H4 (cell line): ENCODE measurements at regions not wholly inside any gene's neighbourhood (a gene's known extent, or its start where the extent isn't known, plus 50 kb on each side); places are given as distances from the start of the nearest gene placed in this dataset.
A peak's percentile ranks its signal among the peaks of the same experiment; 100 is the strongest.
"Not testable (repeated sequence)": the region's sequence is repeated elsewhere in the genome, so short reads cannot be mapped to it uniquely, and the experiment has no call there.

Source experiments
- DNase-seq: peaks from one replicate; pipeline ENCODE4 v3.0.0-alpha.2; 2015; ENCODE audit warnings: low spot score

DNA sequence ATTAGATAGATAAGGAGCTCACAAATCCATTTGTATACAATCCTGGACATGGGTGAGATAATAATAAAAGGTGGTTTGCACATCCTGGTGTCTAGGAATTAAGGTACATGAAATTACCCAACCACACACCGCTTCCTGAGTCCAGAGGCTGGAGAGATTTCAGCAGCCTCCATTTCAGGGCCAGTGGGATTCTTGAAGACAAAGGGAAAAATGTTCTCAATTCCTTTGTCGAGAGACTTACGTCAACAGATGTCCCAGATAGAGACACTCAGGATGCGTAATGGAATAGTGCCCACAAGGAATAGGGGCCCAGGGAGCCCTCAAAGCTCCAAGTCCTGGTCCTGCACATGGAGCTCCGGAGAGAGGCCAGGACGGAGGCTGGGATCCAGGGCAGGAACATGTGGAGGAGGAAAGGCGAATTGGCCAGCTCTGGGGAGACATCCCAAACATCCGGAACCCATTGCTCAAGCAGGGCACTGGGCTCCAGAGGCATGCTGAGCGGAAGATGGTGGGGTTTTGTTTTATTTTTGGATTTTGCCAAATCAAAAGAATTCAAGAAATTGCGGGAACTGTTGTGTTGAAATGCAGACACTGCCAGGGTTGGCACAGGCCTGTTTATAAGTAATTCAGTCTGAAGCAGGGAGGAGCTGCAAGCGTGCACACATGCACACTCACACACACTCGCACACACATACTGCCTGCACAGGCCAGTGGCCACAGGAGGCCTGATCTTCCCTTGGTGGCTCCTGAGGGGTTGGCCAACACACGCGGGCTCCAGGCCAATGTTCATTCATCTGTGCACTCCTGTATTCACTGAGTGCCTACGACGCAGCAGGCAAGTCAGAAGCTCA is 97.2 kb downstream of the NOG start:
- no peak for DNase-seq

- no peak for DNase-seq
Measured at GRCh38 chr17:56694825-56695224, 101.3 kb downstream of the NOG start.

DNA sequence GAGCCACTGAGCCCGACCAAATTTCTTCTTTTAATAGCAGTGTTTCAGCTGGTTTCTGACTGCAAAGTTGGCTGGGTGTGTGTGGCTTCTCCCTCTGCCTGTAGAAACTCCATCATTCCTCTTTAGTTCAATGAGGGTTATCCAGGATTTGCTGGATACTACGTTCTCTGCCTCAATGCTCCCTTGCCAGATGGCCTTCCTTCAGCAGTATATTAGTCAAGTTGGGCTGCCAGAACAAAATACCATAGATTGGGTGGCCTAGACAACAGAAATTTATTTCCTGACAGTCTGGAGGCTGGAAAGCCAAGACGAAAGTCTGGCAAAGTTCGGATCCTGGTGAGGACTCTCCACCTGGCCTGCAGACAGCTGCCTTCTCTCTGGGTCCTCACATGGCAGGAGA is 103.7 kb downstream of the NOG start:
- no peak for DNase-seq

DNA sequence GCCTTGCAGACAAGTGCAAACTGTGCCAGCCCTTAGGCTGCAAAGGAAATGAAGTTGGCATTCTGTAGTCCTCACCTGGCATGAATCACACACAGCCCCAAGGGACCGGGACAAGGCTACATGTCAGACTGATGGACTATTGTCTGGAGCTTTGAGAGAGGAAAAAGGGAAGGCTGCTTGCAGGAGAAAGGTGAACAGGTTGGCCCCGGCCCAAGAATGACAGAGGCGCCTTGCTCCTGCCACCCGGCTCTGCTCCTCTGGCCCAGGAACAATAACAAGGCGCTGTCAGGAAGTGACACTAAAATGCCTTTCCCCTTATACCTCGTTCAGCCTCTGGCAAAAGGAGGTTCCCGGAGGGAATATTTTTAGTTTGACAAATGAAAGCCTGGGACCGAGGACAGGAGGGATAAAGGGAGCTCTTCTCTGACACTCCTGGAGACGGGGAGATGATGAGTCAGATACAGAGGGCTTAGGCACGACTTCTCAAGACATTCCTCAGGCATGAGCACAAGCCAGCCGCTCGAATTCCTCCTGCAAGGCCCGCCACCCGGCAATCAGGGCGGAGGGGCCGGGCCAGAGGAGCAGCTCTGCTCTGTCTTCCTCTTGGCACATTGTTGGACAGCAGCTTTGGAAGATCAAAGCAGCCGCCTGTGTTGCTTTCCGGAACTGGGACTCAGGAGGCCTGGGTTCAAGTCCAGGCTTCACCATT is 105.8 kb downstream of the NOG start:
- peak; percentile 92 for DNase-seq

DNA sequence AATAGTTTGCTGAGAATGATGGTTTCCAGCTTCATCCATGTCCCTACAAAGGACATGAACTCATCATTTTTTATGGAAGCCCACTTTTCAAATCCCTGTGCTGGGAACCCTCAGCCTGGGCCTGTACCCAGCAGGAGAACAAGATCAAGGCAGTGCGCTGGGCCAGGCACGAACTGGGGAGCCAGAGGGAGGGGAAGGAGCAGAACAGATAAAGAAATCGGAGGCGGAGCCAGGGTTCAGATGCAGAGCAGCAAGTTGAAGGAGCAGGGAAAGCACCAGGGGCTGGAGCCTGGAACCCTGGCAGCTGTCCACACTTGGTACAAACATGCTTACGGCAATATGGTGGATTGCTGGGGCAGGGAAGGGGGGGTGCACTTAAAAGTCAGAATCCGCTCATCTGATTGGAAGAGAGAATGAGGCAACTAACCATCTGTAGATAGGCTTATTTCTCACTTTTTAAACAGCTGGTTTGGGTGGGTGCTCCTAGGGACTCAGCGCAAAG is 107.5 kb downstream of the NOG start:
- DNase-seq: no peak

DNA sequence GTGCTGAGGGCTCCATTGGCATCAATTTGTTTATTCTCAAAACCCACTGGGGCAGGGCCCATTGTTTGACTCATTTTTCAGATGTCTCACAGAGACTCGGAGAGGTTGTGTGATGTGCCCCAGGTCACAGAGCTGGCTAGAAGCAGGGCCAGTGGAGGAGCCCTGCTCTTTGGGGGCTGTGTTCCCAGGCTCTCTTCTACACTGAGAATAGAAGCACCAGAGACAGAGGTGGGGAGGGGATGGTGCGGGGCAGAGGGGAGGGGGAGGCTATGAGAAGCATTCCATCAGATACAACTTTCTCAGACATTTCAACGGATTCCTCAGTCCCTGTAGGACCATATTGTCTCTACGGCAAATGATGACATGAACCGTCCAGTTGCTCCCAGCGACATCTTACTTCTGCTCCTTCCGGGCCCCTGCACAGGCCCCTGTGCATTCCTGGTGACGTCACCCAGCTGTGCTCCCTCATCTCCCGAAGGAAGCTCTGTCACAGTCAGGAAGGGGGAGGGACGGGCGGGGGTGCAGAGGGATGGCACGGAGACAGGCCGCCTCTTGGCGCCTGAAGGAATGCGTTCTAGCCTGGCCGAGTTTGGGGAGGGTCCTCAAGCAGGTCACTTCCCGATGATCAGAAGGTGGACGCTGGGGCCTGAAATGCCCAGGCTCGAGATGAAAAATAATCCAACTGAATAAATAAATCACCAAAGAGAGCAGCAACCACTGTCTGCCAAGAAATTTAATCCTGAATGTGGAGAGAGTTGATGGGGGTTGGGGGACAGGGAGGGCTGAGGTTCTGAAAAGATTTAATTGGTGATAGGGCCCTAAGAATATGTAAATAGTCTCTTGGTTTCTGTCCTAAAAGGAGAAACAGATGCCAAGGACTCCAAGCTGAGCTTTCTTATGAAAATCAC is 114.1 kb downstream of the NOG start:
- DNase-seq: no peak

- no peak for DNase-seq
Measured at GRCh38 chr17:56708220-56708558, 114.7 kb downstream of the NOG start.

- no peak for DNase-seq
Measured at GRCh38 chr17:56708670-56709410, 115.3 kb downstream of the NOG start.

DNA sequence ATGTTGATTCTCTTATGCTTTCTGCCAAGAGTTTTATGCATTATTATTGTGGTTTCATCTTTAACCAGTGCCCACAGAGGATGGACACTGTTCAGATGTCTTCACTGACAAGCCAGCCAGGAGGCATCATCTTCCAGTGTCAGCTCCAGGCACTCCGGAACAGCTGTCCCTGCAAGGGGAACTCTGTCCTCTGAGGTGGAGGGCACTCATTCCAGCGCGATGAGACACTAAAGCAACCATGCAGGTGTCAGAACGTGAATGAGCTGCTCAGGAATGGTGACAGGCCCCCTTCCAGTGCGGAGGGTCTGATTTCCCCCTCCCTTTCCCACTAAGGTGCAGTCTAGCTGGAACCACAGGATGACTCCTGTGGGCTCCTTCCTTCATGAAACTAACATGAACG is 117.5 kb downstream of the NOG start:
- DNase-seq: no peak

DNA sequence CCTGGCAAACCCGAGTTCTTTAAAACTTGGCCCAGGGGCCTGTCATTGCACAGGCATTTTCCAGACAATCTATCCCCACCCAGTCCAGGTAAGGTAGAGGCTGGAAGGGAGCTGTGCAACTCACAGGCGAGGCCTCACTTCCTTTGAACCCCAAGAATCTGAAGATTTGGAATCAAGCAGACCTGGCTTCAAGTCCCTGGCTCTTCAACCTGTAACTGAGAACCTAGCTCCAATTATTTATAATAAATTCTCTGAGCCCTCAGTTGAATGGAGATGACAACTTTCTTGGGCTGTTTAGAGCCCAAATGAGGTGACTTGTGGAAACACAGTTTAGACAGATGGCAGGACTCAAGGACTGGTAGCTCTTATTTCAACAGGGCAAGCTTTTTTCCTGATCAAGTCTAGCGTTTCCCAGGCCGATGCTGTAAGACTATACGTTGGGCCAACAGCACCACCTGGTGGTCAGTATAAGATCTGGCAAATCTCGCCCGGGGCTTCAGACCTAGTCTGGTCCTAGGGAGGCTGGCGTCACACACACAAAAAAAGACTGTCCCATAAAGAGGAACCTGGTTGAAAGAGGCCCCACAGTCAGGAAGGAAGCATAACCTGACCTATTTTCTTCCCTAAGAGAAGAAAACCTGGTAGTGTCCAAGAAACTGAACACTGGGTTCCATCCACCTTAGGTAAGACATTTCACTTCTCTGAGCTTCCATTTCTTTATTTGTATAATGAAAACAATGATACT is 117.9 kb downstream of the C17orf67 start:
- DNase-seq: peak; percentile 81

DNA sequence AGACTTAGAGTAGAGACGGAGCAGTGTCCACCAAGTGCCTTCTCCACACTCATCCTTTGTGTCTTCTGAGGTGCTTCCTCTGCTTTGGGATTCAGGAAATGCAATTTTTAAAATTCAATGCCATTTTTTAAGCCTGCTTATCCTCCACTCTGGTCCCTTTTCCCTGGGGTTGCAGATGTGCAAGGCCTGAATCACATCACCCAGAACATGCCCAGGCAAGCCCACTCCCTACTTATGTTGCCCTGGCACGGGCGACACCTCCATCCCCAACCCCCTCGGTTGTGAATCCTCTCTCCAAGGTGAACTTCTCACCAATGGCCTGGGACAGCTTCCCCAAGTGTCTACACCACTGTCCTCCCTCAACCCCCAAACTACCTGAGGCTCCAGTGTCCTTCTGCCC is 116.2 kb downstream of the C17orf67 start:
- DNase-seq: no peak

DNA sequence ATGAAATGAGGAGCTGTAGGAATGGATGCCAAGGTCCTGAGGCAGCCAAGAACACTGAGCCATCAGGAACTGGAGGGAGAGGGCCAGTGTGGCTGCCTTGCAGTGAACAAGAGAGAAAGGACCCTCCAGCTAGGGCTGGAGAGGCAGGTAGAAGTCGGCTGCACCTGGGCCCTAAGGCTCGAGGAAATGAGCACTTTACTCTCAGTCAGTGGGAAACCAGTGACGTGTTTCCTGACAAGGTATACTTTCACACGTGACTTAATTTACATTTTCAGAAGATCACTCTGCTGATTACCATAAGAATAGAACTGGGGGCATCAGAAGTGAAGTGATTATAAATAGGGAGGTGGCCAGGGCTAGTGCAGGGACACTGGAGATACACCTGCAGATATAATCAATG is 115.2 kb downstream of the C17orf67 start:
- no peak for DNase-seq

DNA sequence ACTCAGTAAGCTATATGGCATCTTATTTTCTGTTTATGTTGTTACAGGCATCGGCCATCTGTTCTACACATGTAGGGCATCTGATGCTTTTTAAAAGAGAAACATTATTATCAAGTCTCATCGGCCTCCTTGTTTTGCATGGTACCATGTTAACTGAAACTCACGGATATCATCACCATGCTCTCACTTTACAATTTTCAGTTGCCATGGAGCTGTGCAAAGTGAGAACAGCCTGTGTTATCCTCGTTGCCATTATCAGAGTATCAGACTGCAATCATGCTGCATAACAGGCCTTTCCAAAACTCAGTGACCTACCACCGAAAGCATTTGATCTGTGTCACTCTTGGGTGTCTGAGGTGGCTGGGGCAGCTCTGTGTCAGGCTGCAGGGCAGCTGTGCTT is 110.3 kb downstream of the C17orf67 start:
- DNase-seq: no peak

DNA sequence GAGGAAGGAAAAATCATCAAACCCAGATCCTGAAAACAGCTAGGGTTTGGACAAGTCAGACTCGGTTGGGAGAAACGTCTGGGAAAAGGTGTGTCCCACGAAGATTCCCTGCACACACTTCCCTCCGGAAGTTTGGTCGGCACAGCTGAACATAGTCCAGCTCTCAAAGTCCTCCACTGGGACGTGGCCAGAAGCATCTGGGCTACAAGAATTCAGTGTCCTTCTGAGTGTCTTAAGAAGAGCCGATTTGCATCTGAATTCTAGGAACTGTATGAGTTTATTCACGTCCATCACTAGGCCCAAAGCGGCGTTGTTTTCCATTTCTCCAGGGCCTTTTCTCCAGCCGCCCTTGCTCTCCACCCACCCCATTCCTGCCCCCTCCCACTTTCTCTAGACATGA is 109.1 kb downstream of the C17orf67 start:
- DNase-seq: no peak

GRCh38 chr17:56725144-56725543 is 108.6 kb downstream of the C17orf67 start:
- no peak for DNase-seq

- no peak for DNase-seq
Measured at GRCh38 chr17:56727876-56728617, 105.7 kb downstream of the C17orf67 start.

- DNase-seq: not testable (repeated sequence)
Measured at GRCh38 chr17:56731096-56731495, 102.6 kb downstream of the C17orf67 start.

DNA sequence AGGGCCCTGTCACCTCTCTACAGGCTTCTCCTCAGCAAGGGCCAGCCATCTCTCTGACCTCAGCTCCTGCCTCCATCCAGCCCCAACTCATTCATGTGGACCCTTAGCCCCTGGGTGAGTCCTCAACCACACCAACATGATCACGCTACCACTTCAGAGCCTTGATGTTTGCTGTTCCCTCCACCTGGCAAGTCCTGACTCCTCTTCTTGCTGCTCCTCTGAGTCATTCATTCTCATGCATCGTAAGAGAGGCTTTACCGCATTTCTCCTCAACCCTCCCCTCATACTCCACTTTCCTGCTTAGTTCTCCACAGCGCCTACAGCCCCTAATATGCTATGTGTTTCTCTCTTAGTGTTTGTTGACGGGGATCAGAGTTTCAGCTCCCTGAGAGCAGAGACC is 99.9 kb downstream of the C17orf67 start:
- no peak for DNase-seq

- no peak for DNase-seq
Measured at GRCh38 chr17:56735842-56736241, 97.9 kb downstream of the C17orf67 start.
